Osteocyte (in vitro differentiated cells): ENCODE measurements at regions not wholly inside any gene's neighbourhood (a gene's known extent, or its start where the extent isn't known, plus 50 kb on each side); places are given as distances from the start of the nearest gene placed in this dataset.

Experiments used
- DNase-seq: peaks from one replicate; pipeline ENCODE4 v3.0.0; 2021; ENCODE audit warnings: mixed read lengths; ENCODE audit not compliant: unreplicated experiment; ENCODE audit errors: extremely low spot score
- H3K27ac Mint-ChIP-seq: one replicate; pipeline ENCODE4 v1.8.0; 2021; ENCODE audit warnings: mild to moderate bottlenecking, mixed read lengths; ENCODE audit not compliant: unreplicated experiment
- H3K27me3 Mint-ChIP-seq: one replicate; pipeline ENCODE4 v1.8.0; 2021; ENCODE audit warnings: mixed read lengths; ENCODE audit not compliant: unreplicated experiment
- H3K36me3 Mint-ChIP-seq: one replicate; pipeline ENCODE4 v1.8.0; 2021; ENCODE audit warnings: mixed read lengths; ENCODE audit not compliant: unreplicated experiment
- H3K4me1 Mint-ChIP-seq: one replicate; pipeline ENCODE4 v1.8.0; 2021; ENCODE audit warnings: mixed read lengths; ENCODE audit not compliant: unreplicated experiment
- H3K4me3 Mint-ChIP-seq: one replicate; pipeline ENCODE4 v1.8.0; 2021; ENCODE audit warnings: mild to moderate bottlenecking, moderate library complexity, mixed read lengths; ENCODE audit not compliant: unreplicated experiment
- H3K9me3 Mint-ChIP-seq: one replicate; pipeline ENCODE4 v1.8.0; 2021; ENCODE audit warnings: mixed read lengths; ENCODE audit not compliant: unreplicated experiment
- TF ChIP-seq, protein P1 (sequence below): fragments of 200-600 bp; sonication (generic); IDR thresholded peaks from 2 replicates; pipeline ENCODE4 v1.5.0; 2021; ENCODE audit warnings: antibody characterized with exemption, mild to moderate bottlenecking, moderate library complexity

GRCh38 chr6:153832543-153832942, 206.5 kb upstream of the OPRM1 start:
- no peak overlapping the region for H3K27ac Mint-ChIP-seq
- H3K4me3 Mint-ChIP-seq: no peak overlapping the region
- no peaks in the 10 kb centered on the region for H3K9me3 Mint-ChIP-seq
- TF ChIP-seq, protein P1, sequence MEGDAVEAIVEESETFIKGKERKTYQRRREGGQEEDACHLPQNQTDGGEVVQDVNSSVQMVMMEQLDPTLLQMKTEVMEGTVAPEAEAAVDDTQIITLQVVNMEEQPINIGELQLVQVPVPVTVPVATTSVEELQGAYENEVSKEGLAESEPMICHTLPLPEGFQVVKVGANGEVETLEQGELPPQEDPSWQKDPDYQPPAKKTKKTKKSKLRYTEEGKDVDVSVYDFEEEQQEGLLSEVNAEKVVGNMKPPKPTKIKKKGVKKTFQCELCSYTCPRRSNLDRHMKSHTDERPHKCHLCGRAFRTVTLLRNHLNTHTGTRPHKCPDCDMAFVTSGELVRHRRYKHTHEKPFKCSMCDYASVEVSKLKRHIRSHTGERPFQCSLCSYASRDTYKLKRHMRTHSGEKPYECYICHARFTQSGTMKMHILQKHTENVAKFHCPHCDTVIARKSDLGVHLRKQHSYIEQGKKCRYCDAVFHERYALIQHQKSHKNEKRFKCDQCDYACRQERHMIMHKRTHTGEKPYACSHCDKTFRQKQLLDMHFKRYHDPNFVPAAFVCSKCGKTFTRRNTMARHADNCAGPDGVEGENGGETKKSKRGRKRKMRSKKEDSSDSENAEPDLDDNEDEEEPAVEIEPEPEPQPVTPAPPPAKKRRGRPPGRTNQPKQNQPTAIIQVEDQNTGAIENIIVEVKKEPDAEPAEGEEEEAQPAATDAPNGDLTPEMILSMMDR: no peak
- no peaks in the 10 kb centered on the region for H3K36me3 Mint-ChIP-seq
- no peaks in the 10 kb centered on the region for H3K27me3 Mint-ChIP-seq
- DNase-seq: no peak
- H3K4me1 Mint-ChIP-seq: peaks cover 2% of the 10 kb centered on the region

DNA sequence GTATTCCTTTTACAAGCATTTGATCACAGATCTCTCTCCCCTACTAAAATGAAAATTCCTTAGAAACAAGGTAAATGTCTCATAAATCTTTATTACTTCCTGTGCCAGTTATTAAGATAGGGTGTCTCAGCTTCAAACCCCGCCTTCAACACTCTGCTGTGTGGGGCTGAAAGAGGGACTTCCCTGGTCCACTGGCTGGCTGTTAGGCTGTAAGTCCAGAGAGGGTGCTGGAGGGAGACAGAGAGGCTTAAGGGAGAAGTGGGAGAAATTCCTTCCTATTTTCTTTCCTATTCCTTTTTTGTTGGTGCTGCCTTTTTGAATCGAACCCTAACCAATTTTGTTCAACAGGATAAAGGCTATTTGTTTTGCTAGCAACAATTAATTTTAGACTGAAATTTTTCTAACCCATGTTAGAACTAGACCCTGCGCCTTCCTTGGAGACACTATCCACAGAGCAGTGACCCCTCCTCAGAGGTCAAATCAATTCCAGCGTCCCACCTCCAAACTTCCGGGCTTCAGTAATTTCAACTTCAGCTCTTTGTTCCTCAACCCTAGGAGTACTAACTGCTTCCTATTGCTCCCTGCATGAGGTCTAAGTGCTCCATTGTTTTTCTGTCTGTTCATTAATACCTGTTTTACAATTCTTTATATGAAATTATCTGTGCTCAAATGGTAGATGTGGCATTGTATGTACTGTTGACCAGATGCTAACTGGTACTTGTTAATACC, 207.5 kb upstream of the OPRM1 start:
- TF ChIP-seq, protein P1: no peak
- H3K36me3 Mint-ChIP-seq: no peaks in the 10 kb centered on the region
- no peaks in the 10 kb centered on the region for H3K9me3 Mint-ChIP-seq
- no peak overlapping the region for H3K27ac Mint-ChIP-seq
- H3K4me1 Mint-ChIP-seq: peaks cover 2% of the 10 kb centered on the region
- H3K27me3 Mint-ChIP-seq: no peaks in the 10 kb centered on the region
- no peak for DNase-seq
- no peak overlapping the region for H3K4me3 Mint-ChIP-seq

DNA sequence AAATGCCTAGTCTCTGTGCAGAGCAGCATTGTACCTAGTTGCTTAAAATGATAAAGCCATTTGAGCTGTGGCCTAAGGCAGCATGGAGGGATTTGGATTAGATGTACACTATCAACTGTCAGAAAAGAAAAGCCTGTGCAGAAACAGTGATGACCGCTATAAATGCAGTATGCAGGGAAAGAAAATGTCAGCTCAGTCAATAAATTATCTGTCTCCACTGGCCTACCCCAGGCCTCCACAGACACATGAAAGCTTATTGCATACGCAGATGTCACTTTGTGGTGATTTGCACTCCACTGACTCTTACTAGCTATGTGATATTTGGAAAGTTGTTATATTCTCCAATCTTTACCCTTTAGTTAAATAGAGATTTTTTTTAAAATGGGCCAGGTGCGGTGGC, 221.9 kb upstream of the OPRM1 start:
- Mint-ChIP-seq H3K27me3 (no peaks in the 10 kb centered on the region), H3K4me1 (no peaks in the 10 kb centered on the region), H3K9me3 (peaks cover 11% of the 10 kb centered on the region), H3K27ac (no peak overlapping the region), H3K36me3 (no peaks in the 10 kb centered on the region), H3K4me3 (no peak overlapping the region)
- TF ChIP-seq, protein P1: no peak
- DNase-seq: no peak

GRCh38 chr6:153816366-153816765, 222.7 kb upstream of the OPRM1 start:
- H3K4me1 Mint-ChIP-seq: no peaks in the 10 kb centered on the region
- no peak overlapping the region for H3K27ac Mint-ChIP-seq
- H3K27me3 Mint-ChIP-seq: peaks cover 3% of the 10 kb centered on the region
- H3K4me3 Mint-ChIP-seq: no peak overlapping the region
- H3K36me3 Mint-ChIP-seq: no peaks in the 10 kb centered on the region
- TF ChIP-seq, protein P1: no peak
- H3K9me3 Mint-ChIP-seq: peaks cover 15% of the 10 kb centered on the region
- DNase-seq: no peak

DNA sequence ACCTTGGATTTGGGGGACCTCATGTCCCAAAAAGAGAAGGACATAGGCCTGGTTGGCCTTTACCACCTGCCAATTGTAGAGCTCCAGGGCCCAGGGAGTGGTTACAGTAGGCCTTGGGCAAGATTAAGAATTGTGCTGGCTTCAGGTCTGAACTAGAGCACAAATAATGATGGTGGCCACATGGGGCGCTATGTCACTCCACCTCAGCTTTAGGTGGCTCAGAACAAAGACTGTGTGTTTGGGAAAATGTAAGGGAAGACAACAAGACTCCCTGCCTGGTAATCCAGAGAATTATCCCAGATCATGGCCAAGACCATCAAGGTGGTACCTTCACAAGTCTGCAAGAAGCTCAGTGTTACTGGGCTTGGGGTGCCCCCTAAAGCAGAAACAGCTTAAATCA, 224.9 kb upstream of the OPRM1 start:
- H3K27ac Mint-ChIP-seq: no peak overlapping the region
- TF ChIP-seq, protein P1: peak; percentile 6
- H3K4me1 Mint-ChIP-seq: no peaks in the 10 kb centered on the region
- DNase-seq: no peak
- peaks cover 16% of the 10 kb centered on the region for H3K9me3 Mint-ChIP-seq
- no peaks in the 10 kb centered on the region for H3K36me3 Mint-ChIP-seq
- H3K4me3 Mint-ChIP-seq: no peak overlapping the region
- H3K27me3 Mint-ChIP-seq: peaks cover 3% of the 10 kb centered on the region
